Urothelium cell line (cell line): ENCODE measurements at regions not wholly inside any gene's neighbourhood (a gene's known extent, or its start where the extent isn't known, plus 50 kb on each side); places are given as distances from the start of the nearest gene placed in this dataset.

Experiments
- DNase-seq: peaks from one replicate; pipeline ENCODE4 v3.0.0; 2011; ENCODE audit warnings: low spot score, mixed read lengths
- FAIRE-seq: peaks from 2 replicates; lab custom pipeline; 2011; peaks lifted over from hg19 to GRCh38; lab: Jason Lieb, UNC

GRCh38 chr4:132958457-132959263, 190.4 kb upstream of the PCDH10 start:
- DNase-seq (no peak), FAIRE-seq (no peak)

DNA sequence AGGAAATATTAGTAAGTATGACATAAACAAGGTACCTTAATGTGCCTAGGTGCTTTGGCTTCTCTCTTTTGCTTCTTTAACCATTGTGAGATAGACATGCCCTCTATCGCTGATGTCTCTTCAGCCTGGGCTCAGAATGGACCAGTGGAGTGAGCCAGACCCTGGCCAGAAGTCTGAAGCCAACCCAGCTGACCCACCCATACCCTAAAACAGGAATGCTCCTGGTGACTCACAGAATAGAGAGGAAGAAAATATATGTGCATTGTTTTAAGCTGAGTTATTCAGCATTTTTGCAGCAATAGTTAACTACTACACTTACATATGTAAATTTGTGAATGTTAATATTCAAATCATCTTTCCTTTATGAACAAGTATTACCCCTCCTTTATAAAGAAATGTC, 167.5 kb upstream of the PCDH10 start:
- no peak for FAIRE-seq
- DNase-seq, result no peak

DNA sequence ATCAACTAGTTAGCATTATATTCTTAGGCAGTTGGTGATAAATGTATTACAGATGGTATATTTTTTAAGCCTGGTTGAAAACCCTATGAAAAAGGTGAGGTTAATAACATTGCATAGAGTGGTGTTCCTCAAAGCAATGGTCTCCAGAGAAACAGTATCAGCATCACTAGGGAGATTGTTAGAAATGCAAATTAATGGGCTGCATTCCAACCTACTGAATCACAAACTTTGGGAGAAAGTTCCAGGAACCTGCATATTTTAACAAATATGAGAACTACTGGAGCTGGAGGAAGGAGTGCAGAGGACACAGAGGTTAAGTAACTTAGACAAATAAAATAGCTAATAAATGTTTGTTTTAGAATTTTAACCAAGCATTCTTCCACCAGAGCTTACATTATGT, 166.9 kb upstream of the PCDH10 start:
- DNase-seq, result no peak
- no peak for FAIRE-seq

- DNase-seq (no peak), FAIRE-seq (no peak)
These were observed 158.0 kb upstream of the PCDH10 start for GRCh38 chr4:132991111-132991510.

- FAIRE-seq (no peak), DNase-seq (no peak)
These were observed 156.4 kb upstream of the PCDH10 start for GRCh38 chr4:132992686-132993085.

DNA sequence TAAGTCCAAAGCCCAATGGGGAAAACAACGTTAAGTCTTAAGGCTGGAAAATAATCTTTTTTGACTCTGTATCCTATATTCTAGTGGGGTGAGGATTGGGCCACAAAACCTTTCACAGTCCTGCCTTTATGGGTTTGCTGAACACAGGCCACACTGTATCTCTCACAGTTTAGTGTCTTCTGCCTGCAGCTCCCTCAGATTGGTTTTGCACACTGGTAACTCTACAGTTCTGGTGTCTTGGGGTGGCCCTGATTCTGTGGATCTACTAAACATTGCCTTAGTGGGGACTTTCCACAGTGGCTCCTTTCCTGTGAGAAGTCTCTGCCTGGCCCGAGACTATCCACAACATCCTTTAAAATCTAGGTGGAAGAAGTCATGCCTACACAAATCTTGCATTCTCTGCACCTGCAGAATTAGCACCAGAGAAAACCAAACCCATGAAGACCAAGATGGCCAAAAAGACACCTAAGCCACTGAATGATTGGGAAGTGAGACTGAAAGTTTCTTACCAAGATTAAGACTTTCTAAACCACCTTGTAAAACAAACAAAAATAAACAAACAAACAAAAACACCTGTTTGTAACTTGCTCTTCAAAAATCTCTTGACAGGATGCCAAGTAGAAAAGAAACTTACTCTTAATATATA, 150.4 kb upstream of the PCDH10 start:
- DNase-seq, result no peak
- FAIRE-seq, result no peak

DNA sequence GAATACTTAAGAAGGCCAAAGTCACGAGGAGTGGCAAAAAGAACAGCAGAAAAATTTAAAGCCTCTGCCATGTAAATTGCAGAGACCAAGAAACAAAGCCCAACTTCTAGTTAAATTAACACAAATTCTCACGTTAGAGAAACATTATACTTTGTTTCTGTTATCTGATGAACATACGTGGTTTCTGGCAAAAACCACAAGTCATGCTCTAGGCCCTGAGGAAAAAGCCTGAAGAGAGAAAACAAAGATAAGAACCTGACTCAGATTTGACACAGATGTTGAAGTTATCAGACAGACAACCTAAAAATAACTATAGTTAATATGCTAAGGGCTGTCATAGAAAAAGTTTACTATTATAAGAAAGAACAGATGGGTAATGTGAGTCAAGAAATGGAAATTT, 149.1 kb upstream of the PCDH10 start:
- no peak for DNase-seq

GRCh38 chr4:133003169-133003568, 145.9 kb upstream of the PCDH10 start:
- FAIRE-seq, result no peak
- DNase-seq, result no peak

More for the DNA sequence above, 149.1 kb upstream of the PCDH10 start:
- FAIRE-seq, result no peak

DNA sequence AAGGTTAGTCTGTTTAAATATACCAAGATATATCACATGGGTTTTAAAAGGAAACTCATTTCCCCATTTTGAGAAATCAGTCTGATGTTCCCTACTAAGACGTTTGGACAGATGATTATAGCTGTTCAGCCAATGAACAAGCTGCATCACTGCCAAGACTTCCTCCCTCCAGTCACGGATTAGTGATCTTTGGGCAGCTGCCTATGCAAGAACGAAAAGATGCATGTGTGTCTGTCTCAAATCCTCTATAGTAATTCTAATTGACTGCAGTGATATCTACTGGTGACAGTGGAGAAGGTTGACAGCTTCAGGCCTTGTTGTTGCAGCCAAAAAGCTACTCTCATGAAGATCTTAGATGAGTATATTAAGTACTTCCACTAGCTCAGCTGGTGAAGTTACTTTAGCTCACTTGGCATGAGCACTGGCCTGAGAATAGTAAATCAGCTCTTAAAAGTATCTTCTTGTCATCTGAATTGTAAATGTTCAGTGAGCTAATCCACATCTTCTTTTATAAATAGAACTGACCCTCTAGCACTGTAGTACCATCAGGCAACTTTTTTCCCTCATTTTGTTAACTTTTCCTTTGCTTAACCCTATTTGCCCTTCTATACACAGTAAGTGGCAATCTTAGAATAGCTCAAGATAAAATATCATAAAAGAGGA, 134.5 kb upstream of the PCDH10 start:
- no peak for DNase-seq
- FAIRE-seq, result no peak

GRCh38 chr4:133045288-133045687, 103.8 kb upstream of the PCDH10 start:
- FAIRE-seq, result no peak
- no peak for DNase-seq

DNA sequence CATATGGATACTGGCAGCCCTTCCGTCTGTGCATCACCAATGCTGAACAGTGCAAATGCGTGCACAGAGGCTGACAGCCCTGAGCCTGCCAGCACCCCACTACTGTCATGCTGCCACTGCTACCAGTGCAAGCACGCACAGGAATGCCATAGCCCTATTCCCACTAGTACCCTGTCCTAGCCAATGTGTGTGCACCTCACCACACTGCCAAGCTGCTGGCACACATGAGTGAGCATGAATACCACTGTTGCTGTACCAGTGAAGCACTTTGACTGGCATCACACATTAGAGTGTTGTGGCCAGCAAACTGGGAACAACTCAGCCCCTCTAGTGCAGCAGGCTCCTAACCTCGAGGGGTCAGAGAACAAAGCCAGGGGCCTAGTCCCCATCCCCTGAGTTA, 102.9 kb upstream of the PCDH10 start:
- DNase-seq (no peak), FAIRE-seq (no peak)

GRCh38 chr4:133058701-133059100, 90.4 kb upstream of the PCDH10 start:
- FAIRE-seq (no peak), DNase-seq (no peak)

DNA sequence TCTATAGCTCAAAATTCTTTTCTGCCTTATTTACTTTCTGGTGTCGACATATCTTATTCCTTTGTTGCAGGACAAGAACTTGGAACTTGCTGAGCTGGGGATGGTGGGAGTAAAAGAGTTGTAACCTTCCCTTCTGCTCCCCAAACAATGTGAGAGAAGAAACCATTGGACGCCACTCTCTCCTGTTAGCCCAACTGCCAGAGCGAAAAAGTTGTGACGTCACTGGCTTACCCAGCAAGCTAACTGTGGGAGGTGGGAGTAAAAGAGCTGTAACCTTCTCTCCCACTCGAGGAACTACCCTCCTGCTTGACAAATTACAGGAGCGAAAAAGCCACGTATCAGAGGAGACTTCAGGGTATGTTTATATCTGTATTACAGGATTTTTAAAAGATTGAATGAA, 90.0 kb upstream of the PCDH10 start:
- no peak for FAIRE-seq
- no peak for DNase-seq

DNA sequence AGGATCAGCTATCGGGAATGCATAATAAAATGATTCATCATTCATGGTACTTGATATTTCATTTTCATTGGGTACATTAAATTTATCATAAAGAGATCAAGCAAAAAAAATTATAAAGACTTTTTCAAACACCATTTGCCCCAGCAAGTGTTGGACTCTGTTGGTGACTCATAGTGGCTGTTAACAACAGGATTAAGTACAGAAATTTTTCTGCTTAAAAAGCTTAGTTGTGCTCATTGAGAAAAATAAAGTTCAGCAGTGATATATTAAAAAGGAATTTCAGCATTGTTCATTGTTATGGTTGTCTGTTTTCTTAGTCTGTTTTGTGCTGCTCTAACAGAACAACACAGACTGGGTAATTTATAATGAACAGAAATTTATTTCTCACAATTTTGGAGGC, 86.2 kb upstream of the PCDH10 start:
- DNase-seq (no peak), FAIRE-seq (no peak)

- DNase-seq (no peak), FAIRE-seq (no peak)
These were observed 81.0 kb upstream of the PCDH10 start for GRCh38 chr4:133068083-133068482.

DNA sequence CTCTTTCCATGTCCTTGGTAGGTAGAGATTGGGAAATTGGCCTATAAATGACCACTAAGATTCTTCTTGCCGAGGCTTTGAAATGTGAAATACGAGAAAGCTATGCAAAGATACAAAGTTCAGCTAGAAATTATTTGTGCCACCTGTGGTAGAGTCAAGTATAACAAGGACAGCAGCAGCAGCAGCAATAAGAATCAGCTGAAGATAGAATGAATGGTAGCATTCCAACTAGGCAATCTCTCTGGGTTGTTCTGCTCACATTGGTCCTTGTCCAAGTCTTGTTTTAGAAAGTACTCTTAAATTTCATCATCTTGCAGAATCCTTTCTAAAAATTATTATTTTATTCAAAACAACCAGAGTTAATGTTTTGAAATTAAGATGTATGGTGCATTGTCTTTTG, 67.8 kb upstream of the PCDH10 start:
- FAIRE-seq (no peak), DNase-seq (no peak)

GRCh38 chr4:133084421-133084820, 64.7 kb upstream of the PCDH10 start:
- no peak for FAIRE-seq
- DNase-seq, result no peak

- FAIRE-seq (no peak), DNase-seq (no peak)
These were observed 53.5 kb upstream of the PCDH10 start for GRCh38 chr4:133095591-133095990.

DNA sequence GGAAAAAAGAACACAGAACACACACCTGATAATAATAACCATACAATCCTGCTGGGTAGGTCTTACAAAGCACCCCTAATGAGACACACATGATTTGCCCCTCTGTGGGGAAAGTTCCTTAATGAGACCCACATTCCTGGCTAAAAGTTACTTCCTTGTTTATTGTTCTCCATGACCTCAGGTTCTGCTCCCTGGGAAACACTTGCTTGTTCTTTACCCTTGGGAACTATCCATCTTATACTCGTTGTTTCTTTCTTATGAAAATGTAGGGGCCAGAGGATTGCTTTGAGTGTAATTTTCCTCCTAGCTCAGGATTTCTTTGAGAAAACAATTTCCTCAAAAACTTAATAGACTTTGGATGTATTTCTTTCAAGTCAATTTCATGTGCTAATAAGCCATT, 52.1 kb upstream of the PCDH10 start:
- DNase-seq, result no peak
- FAIRE-seq, result no peak
